ENCODE measurements at regions not wholly inside any gene's neighbourhood (a gene's known extent, or its start where the extent isn't known, plus 50 kb on each side); places are given as distances from the start of the nearest gene placed in this dataset.

GRCh38 chr4:141501395-141501794 is 135.0 kb upstream of the IL15 start:
- TF ChIP-seq CTCF (conservative IDR thresholded peaks at IDR 0.05; ENCODE audit: low read length) (no peak), EZH2phosphoT487 (IDR thresholded peaks at IDR 0.05; ENCODE audit: borderline replicate concordance) (no peak)

Measured in Loucy (cell line).